DMS 273 (cell line): ENCODE measurements at regions not wholly inside any gene's neighbourhood (a gene's known extent, or its start where the extent isn't known, plus 50 kb on each side); places are given as distances from the start of the nearest gene placed in this dataset.
A peak's percentile ranks its signal among the peaks of the same experiment; 100 is the strongest.

ENCODE experiments used
- DNase-seq: peaks from one replicate; lab custom pipeline; 2025; ENCODE audit not compliant: unreplicated experiment; lab: John Stamatoyannopoulos, UW

DNA sequence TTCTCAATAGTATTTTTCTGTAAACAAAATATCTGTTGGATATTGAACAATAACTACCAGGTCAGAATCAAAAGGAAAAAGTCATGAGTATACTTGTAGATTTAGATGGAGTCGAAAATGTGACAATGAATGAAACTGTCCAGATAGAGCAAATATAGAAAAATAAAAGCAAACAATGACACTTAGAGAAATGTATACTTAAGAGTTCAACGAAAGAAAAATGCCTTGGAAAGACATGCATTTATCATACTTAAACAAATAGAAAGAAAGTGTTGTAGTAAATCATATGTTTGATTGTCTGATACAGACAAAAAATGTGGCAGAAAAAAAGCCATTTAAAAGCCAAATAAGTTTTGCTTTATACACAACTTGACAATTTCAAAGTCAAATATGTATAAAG lies 571.2 kb upstream of the MGAT4C start:
- DNase-seq = no peak

DNA sequence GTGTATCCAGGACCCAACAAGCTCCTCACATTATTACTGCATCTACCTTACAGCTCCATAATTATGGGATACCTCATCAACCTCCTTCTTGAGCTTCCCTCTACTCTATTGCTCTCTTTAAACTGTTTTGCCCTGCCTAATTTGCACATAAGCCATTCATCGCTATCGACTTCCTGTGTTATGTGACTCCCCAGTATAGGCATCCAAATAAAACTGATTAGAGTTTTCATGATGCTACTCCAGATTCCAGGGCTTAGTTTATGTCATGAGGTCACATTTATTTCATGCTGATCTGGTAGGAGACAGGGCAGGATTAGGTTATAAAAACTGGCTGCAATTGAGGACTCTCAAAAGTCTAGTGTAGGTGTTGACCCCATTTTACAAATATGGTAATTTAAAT lies 569.9 kb upstream of the MGAT4C start:
- no peak for DNase-seq

DNA sequence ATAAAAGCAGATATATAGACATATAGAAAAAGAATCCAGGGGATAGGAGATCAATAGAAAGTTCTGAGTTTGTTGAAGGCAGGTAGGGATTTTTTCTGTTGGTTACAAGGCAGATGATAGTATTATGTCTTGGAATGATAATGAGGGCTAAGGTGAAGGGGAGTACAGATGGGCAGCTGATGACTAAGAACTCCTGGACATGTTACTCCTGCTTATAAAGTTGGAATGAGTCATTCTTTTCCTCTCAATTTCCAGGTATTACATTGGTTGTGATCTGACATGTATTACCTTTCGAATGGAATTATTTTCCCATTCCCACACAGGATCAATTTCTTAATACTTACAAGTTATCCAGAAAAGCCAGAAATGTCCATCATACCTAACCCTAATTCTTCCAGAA lies 545.2 kb upstream of the MGAT4C start:
- DNase-seq = no peak

DNA sequence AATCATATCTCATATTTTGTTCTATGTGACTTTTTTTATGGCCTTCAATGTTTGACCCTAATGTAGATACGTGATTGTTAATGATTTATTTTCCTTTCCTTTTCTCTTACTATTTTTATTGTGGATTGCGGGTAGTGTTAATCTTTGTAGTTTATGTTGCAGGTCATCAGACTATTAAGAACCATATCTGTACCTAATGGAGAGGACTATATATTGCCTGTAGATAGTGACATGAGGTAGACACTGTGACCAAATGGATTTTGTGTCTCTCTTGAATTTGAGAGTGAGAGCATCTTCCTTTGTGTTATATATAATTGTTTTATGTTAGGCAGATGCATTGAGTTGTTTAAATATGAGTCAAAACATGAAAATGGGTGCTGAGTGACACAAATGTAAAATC lies 543.4 kb upstream of the MGAT4C start:
- no peak for DNase-seq

DNA sequence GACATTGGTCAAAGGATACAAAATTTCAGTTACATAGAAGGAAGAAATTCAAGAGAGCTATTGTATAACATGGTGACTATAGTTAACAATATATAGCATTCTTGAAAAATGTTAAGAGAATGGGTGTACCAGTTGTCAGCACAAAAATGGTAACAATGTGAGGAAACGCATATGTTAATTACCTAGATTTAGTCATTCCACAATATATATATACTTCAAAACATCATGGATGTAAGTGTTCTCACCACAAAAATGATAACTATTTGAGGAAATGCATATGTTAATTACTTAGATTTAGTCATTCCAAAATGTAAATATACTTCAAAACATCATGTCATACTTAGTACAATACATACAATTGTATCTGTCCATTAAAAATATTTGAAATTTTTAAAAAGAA lies 540.4 kb upstream of the MGAT4C start:
- DNase-seq = no peak

DNA sequence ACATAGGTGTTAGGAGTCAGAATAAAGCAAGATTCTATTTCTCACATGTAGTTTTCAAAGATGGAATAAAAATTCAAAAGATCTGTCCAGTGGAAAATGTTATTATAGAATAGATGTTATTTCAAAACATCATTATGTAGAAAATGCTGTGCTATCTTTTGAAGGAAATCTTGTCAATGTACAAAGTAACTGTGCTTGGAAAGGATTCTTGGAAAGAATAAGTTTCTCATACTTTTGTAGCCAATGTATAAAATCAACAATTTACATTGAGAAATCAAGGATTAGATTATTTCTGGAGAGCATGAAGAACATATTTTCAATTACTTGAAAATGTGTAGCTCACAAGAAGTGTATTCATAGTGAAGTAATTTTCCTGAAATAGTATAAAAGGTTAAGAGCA lies 532.5 kb upstream of the MGAT4C start:
- DNase-seq = no peak

DNA sequence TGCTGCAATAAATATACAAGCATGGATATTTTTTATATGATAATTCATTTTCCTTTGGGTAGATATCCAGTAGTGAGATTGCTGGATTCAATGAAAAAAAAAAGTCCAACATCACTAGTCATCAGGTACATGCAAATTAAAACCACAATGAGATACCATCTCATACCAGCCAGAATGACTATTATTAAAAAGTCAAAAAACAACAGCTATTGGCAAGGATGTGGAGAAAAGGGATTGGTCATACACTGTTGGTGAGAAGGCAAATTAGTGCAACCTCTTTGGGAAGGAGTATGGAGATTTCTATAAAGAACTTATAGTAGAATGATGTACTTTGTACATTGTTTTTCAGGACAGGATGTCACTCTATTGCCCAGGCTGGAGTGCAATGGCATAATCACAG lies 531.2 kb upstream of the MGAT4C start:
- DNase-seq = no peak

DNA sequence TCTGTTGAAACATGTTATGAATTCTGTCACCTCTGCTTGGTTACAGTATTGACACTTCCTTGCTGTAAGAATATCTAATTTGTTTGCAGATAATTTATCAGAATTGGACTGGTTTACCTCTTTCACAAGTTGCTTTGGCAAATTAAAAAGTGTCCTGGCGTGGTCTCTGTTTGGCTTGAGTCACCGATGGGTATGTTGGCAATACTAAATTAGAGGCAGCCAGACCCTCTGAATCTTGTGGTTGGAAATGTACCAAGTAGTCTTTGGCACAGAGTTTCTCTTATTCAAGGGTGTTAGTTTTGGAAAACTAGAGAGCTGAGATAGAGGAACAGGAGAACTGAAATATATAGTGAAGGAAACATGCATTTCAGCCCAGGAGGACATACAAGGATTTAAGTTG lies 521.1 kb upstream of the MGAT4C start:
- no peak for DNase-seq

DNA sequence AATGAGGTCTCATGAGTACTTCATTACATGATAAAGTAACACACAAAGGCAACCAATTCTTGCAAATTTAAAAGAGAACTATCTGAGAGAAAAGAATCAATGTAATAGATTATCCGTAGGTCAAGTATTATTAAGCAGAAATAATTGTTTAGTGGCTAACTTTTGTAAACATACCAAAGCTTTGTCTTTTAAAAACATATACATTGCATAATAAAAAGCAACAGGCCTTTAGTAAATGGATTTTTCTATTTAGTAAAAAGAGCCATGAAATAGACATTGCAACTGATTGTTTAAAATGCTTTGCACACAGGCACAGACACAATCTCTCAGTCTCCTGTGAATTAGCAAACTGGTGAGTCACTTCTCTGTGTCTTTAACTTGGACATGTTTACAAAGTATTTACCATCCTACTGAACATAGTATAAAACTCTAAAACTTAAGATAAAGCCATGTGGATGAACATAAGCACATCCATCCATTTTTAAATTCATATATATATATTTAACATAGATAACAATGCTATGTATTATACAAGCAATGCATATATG lies 518.7 kb upstream of the MGAT4C start:
- no peak for DNase-seq

DNA sequence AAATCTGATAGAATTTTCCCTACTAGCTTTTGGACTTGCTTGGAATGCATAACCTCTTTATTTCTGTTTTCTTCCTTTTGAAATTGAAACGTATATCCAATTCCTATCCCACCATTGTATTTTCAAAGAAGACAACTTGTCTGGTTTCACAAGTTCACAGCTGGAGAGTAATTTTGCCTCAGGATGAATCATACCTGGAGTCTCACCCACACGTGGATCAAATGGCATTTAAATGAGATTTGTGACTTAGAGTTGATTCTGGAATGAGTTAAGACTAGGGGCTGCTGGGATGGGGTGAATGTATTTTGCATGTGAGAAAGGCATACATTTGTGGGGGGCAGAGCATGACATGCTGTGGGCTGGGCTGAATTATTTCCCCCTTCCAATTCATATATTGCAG lies 516.5 kb upstream of the MGAT4C start:
- DNase-seq = no peak

DNA sequence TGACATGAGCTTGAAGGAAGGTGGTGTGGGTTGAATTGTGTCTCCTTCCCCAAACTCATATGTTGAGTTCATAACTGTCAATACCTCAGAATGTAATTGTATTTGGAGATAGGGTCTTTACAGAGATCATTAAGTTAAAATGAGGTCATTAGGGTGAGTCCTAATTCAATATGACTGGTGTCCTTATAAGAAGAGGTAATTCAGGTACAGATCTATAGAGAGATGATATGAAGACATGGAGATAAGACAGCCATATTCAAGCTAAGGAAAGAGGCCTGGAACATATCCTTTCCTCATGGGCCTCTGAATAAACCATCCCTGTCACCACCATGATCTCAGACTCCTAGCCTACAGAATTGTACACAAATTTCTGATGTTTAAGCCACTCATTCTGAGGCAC lies 514.7 kb upstream of the MGAT4C start:
- no peak for DNase-seq

DNA sequence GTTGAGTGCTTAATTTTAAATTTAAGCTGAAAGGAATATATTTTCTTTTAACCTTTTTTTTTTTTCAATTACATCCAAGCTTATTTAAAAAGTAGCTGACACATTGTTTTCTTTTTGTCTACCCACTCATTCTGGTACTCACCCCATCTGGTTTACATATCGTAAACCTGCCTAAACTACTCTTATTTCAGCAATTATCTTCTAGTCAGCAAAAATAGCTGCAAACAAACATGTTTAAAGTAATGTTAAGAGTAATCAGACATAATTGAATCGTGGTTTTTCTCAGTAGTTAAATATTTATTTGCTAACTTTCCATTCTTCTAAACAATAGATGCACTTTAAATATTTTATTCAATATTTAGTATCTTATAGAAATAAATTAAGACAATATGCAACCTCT lies 492.7 kb upstream of the MGAT4C start:
- peak; percentile 10 for DNase-seq

DNA sequence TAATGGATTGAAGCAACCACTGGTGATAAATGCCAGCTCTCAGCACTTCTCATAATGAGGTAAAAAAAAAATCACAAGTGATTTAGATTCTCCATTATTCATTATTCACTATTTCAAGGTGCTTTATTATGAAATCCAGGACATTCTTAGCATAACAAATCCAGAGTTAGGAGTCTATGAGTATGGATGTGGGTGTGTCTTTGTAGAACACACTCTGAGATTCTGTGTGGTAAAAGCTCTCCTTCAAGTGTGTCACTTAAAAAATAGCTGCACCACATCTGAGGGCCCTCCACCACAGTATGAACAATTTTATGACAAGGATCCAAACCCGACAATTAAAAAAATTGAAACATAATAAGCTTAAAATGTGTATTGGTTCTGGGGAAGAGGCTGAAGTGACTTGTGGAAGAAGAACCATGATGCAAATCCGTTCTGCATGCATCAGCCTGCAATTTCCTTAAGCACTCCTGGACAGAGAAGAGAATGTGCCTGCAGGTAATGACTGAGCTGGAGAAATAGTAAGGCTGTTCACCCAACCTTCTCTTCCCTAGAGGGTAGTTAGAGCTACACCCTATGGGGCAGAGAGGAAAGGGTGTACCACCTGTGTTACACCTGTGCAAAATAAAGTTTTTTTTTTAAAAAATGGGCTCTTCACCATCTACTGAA lies 488.5 kb upstream of the MGAT4C start:
- DNase-seq = no peak

DNA sequence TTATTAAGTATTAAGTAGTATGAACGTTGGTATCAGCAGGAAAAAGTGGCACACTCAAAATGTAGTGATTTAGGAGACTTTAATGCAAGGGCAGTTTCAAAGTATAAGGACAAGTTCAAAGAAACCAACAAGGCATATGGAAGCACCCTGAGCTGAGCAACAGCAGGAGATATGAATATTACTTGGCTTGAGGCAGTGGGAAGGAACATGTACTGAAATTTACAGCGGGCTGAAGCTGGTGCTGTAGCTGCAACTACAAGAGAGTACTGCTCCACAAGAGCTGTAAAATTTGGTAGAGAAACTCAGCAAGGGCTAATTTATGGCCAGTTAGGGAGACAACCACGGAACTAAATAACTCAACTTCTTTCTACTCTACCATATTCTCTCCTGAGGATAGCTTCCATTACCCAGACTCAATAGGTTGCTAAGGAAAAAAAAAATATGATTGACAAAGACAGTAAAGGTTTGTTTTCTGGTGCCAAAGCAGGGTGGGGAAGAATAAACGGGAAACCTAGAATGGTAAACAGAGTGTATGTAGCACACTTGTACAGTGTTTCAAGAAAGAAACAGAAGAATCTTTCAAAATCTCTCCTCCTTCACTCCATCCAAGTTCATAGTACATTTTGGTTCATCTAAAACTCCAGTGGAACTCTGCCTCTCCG lies 487.8 kb upstream of the MGAT4C start:
- DNase-seq = no peak

DNA sequence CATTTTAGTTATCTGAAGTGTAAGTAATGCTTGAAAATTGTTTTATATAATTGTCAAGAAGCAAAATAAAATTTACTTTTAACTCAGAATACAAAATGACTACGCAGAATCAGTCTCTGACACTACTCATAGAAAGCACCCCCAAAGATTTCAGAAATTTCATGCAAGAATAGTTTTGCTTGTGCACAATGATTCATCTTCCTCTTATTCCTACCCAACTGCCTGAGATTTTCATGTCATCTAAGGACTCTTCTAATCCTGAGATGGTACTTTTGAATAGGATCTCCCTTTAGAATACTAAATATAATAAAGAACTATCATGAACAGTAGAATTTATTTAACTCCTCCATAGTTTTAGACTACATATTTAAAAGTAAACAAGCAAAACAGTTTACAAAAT lies 485.3 kb upstream of the MGAT4C start:
- DNase-seq = no peak

DNA sequence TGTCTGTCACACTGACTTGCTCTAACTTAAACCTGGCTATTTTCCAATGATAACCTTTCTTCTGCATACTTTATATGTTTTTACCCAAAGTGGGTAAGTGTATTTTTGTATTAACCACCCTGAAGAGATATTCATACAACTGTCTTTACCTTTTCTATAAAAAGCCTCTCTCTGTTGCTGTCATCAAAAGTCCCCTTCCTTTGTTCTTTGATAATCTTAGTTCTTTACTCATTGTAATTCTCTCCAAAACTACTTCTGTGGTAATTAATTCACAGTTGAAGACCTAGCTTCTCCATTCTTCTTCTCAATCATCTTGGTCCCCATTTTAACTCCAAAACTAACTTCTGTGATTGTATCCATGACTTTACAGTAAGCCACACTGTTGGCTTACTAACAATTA lies 479.7 kb upstream of the MGAT4C start:
- no peak for DNase-seq

DNA sequence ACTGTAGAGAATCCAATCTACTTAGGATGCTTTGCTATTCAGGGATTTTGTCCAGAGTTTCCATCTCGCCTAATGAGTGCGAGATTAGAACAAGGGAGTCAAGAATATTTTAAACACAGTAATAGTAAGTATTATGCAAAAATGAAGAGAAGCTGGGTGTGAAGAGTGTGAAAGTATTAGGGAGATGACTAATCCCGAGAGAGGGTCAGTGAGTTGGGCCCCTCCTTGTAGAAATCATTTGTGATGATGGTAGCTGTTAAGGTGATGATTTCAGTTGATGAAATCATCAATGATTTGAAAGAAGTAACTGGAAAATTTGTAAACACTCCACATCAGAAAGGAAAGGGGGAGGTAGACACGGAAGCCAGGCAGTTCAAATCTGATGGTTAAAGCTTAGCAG lies 478.9 kb upstream of the MGAT4C start:
- DNase-seq = no peak

DNA sequence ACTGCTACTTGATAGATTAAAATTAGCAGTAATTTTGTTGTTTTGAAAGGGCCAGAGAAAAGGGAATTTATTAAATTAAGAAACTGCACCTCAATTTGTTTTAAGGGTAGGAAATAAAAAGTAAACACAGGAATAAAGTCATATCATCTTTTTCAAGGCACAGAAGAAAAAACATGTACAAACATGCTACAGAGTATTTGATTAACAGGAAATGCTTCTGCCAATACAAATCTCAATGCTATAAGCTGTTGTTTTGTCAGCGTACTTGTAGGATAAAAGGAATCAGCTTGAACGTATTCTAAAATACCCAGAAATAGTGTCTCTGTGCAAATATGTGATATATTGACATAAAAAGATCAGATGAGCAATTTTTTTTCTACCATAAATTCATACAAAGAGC lies 474.0 kb upstream of the MGAT4C start:
- no peak for DNase-seq

DNA sequence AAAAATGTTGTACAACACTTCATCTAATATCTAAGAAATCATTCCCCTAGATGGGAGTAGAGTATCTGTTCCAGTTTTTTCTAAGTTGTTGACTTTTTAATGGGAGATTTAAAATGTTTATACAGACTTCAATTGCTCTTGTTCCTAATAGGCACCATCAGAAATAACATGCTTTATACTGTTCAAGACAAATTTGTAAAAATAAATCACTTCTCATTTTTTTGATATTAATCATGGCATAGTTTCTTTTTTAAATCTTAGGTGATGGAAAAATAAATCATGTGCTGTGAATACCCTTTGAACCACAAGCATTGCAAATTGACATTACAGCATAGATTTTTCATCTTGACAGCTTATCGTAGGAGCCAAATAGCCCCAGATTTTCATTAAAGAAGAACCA lies 473.5 kb upstream of the MGAT4C start:
- DNase-seq = no peak

DNA sequence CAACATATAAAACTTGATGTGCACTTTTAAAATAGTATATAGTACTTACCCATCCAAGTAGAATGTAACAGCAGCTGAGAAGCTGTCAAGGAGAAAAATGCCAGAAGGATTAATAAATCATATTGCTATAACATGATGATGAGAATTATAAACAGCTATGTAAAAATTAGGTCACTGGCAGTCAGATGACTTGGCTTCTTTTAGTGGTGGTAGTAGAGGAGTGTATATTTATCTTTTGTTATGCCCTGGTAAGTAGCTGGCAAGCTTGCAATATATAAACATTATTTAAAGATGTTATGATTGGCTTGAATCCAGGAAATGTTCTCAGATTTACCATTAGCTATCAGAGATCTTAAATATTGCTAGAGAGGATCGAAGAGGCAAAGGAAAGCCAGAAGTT lies 471.0 kb upstream of the MGAT4C start:
- DNase-seq = peak; percentile 20

DNA sequence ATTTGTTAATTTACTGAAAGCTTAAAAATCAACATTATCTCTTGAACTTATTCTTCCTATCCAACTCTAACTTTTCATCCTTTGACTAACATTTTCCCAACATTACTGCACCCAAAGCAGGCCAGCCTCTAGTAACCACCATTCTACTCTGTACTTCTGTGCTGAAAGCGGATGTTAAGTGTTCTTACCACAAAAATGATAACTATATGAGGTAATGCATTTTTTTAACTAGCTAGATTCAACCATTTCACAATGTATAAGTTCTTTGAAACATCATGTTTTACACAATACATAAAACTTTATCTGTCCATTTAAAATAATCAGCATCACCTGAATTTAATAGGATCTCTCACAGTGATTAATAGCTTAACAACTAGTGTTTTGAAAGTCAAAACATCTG lies 468.5 kb upstream of the MGAT4C start:
- no peak for DNase-seq

DNA sequence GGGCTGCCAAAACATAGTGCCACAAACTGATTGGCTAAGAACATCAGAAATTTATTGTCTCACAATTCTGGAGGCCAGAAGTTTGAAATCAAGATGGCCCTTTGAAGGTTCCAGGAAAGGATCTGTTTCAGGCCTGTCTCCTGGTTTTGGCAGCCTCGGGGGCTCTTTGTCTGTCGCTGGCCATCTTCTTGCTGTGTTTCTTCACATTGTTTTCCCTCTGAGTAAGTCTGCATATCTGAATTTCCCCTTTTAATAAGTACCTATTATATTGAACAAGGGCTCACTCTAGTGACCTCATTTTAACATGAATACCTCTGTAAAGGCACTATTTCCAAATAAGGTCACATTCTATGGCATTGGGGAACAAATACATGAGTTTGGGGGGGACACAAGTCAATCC lies 467.1 kb upstream of the MGAT4C start:
- DNase-seq = peak; percentile 23
